Endometrium (tissue), 2 donors: ENCODE measurements at regions not wholly inside any gene's neighbourhood (a gene's known extent, or its start where the extent isn't known, plus 50 kb on each side); places are given as distances from the start of the nearest gene placed in this dataset.
A peak's percentile ranks its signal among the peaks of the same experiment; 100 is the strongest.
"Not testable (repeated sequence)": the region's sequence is repeated elsewhere in the genome, so short reads cannot be mapped to it uniquely, and the experiment has no call there.

Experiments used
- FAIRE-seq: peaks from 2 replicates; lab custom pipeline; 2012; peaks lifted over from hg19 to GRCh38; lab: Jason Lieb, UNC
- donor health status: control.
- donor health status: control.

- FAIRE-seq: no peak
Measured at GRCh38 chr4:27638163-27638915, 777.7 kb downstream of the STIM2 start.

GRCh38 chr4:27643101-27643500 is 782.5 kb downstream of the STIM2 start:
- FAIRE-seq: no peak

GRCh38 chr4:27648416-27648815 is 787.8 kb downstream of the STIM2 start:
- FAIRE-seq: no peak

- FAIRE-seq: no peak
Measured at GRCh38 chr4:27662426-27662825, 801.8 kb downstream of the STIM2 start.

- no peak for FAIRE-seq
Measured at GRCh38 chr4:27666943-27667342, 806.3 kb downstream of the STIM2 start.

- FAIRE-seq: peak; percentile 26
Measured at GRCh38 chr4:27668001-27668400, 807.4 kb downstream of the STIM2 start.

- FAIRE-seq: no peak
Measured at GRCh38 chr4:27678027-27678426, 817.4 kb downstream of the STIM2 start.

GRCh38 chr4:27684610-27685011 is 824.0 kb downstream of the STIM2 start:
- FAIRE-seq: no peak

GRCh38 chr4:27685091-27685490 is 824.5 kb downstream of the STIM2 start:
- FAIRE-seq: no peak

- FAIRE-seq: no peak
Measured at GRCh38 chr4:27685947-27686346, 825.3 kb downstream of the STIM2 start.

- FAIRE-seq: no peak
Measured at GRCh38 chr4:27692158-27692557, 831.5 kb downstream of the STIM2 start.

- no peak for FAIRE-seq
Measured at GRCh38 chr4:27692868-27693634, 832.4 kb downstream of the STIM2 start.

- FAIRE-seq: not testable (repeated sequence)
Measured at GRCh38 chr4:27696257-27696656, 835.6 kb downstream of the STIM2 start.

GRCh38 chr4:27701606-27702005 is 841.0 kb downstream of the STIM2 start:
- peak; percentile 94 for FAIRE-seq

- FAIRE-seq: no peak
Measured at GRCh38 chr4:27702730-27703431, 842.2 kb downstream of the STIM2 start.

- FAIRE-seq: no peak
Measured at GRCh38 chr4:27703771-27704170, 843.1 kb downstream of the STIM2 start.

- no peak for FAIRE-seq
Measured at GRCh38 chr4:27711041-27711440, 850.4 kb downstream of the STIM2 start.

GRCh38 chr4:27714073-27714472 is 853.4 kb downstream of the STIM2 start:
- FAIRE-seq: no peak

GRCh38 chr4:27716693-27717430 is 856.2 kb downstream of the STIM2 start:
- FAIRE-seq: no peak

- no peak for FAIRE-seq
Measured at GRCh38 chr4:27717431-27717755, 856.8 kb downstream of the STIM2 start.

- FAIRE-seq: no peak
Measured at GRCh38 chr4:27720010-27720766, 859.5 kb downstream of the STIM2 start.

- no peak for FAIRE-seq
Measured at GRCh38 chr4:27721193-27721592, 860.6 kb downstream of the STIM2 start.
